ENCODE measurements at regions not wholly inside any gene's neighbourhood (a gene's known extent, or its start where the extent isn't known, plus 50 kb on each side); places are given as distances from the start of the nearest gene placed in this dataset.

- TF ChIP-seq CTCF (IDR thresholded peaks at IDR 0.05) (no peak), ZFX (IDR thresholded peaks at IDR 0.05; ENCODE audit: borderline replicate concordance) (no peak)
Observed at GRCh38 chr7:119472408-119473038, 800.5 kb upstream of the KCND2 start.

Measured in 22Rv1 (cell line).